NT2/D1 (cell line): ENCODE measurements at regions not wholly inside any gene's neighbourhood (a gene's known extent, or its start where the extent isn't known, plus 50 kb on each side); places are given as distances from the start of the nearest gene placed in this dataset.

Experiments
- SUZ12 ChIP-seq: IDR thresholded peaks from 2 replicates; pipeline ENCODE4 v1.6.1; 2011; ENCODE audit not compliant: insufficient read length, insufficient read depth; ENCODE audit errors: extremely low read depth
- YY1 ChIP-seq: IDR thresholded peaks from 2 replicates; pipeline ENCODE4 v1.6.1; 2011; ENCODE audit not compliant: insufficient read length, insufficient read depth
- ZNF274 ChIP-seq: IDR thresholded peaks from 2 replicates; pipeline ENCODE4 v1.6.1; 2011; ENCODE audit warnings: mild to moderate bottlenecking, low read depth, low read length

DNA sequence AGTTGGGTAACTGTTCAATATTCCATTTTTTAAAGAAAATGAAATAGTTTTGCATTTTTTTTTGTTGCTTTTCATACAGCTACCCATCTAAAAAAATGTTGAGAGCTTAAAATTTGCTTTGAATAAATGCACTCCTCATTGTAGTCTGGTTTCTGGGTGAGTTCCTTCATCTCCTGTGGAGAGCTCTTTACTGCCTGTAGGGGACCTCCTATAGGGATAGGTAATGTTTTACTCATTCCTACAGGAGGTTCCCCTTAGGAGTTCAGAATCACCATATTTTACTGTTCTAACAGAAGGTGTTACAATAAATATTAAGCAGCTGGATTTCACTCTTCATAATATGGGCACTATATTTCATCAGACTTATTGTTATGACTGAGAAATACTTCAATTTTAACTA is 947.3 kb upstream of the CRIM1 start:
- TF ChIP-seq SUZ12: no peak
- TF ChIP-seq ZNF274: no peak
- no peak for TF ChIP-seq YY1
